ENCODE measurements at regions not wholly inside any gene's neighbourhood (a gene's known extent, or its start where the extent isn't known, plus 50 kb on each side); places are given as distances from the start of the nearest gene placed in this dataset.

- TF ChIP-seq CTCF (conservative IDR thresholded peaks at IDR 0.05; ENCODE audit: low read depth, low read length) (peak; percentile 47; the same call in 1 of the 2 replicates), EZH2 (IDR thresholded peaks at IDR 0.05; ENCODE audit: borderline replicate concordance, low read depth, low read length, poor library complexity, severe bottlenecking) (no peak)
Observed at GRCh38 chr6:10248378-10248843, 166.5 kb downstream of the TFAP2A start.

All from A673 (cell line).